ENCODE measurements at regions not wholly inside any gene's neighbourhood (a gene's known extent, or its start where the extent isn't known, plus 50 kb on each side); places are given as distances from the start of the nearest gene placed in this dataset.
A peak's percentile ranks its signal among the peaks of the same experiment; 100 is the strongest.

DNA sequence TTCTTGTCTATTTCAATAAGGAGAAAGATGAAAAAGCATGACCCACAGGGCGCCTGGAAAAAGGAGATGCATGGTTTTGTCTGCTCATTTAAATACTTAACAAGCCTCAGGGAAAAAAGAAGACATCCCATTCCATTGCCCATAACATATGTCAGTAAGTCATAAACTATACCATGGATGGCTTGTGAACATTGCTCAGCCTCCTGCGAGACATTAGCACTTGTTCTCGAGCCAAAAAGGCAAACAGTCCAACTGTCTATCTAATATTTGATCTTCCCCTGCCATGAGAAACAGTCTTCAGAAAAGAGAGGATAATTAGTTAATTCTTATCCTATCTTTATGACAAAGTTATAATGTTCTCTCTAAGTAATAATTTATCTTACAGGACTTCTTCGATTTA is 527.4 kb downstream of the HACE1 start:
- Histone ChIP-seq H3K27me3 (no peaks in the 10 kb centered on the region), H3K9me3 (no peaks in the 10 kb centered on the region), H3K4me3 (no peak overlapping the region), H3K4me1 (no peaks in the 10 kb centered on the region), H3K27ac (no peak overlapping the region), H3K36me3 (no peaks in the 10 kb centered on the region)
- no peak for TF ChIP-seq EP300 (IDR thresholded peaks at IDR 0.05)
- TF ChIP-seq POLR2A (IDR thresholded peaks at IDR 0.05) = no peak
- TF ChIP-seq, protein P1, sequence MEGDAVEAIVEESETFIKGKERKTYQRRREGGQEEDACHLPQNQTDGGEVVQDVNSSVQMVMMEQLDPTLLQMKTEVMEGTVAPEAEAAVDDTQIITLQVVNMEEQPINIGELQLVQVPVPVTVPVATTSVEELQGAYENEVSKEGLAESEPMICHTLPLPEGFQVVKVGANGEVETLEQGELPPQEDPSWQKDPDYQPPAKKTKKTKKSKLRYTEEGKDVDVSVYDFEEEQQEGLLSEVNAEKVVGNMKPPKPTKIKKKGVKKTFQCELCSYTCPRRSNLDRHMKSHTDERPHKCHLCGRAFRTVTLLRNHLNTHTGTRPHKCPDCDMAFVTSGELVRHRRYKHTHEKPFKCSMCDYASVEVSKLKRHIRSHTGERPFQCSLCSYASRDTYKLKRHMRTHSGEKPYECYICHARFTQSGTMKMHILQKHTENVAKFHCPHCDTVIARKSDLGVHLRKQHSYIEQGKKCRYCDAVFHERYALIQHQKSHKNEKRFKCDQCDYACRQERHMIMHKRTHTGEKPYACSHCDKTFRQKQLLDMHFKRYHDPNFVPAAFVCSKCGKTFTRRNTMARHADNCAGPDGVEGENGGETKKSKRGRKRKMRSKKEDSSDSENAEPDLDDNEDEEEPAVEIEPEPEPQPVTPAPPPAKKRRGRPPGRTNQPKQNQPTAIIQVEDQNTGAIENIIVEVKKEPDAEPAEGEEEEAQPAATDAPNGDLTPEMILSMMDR (IDR thresholded peaks at IDR 0.05) = no peak
- no peak for TF ChIP-seq POLR2AphosphoS5 (IDR thresholded peaks at IDR 0.05)
- 46 to 52% (median 47%) methylated on average over 4 of the region's 4 CpGs for WGBS, 5 donors
- DNase-seq = no peak
- intact Hi-C loops (cut with DNase I; ENCODE audit: low total_unique reads) = no loop called here

DNA sequence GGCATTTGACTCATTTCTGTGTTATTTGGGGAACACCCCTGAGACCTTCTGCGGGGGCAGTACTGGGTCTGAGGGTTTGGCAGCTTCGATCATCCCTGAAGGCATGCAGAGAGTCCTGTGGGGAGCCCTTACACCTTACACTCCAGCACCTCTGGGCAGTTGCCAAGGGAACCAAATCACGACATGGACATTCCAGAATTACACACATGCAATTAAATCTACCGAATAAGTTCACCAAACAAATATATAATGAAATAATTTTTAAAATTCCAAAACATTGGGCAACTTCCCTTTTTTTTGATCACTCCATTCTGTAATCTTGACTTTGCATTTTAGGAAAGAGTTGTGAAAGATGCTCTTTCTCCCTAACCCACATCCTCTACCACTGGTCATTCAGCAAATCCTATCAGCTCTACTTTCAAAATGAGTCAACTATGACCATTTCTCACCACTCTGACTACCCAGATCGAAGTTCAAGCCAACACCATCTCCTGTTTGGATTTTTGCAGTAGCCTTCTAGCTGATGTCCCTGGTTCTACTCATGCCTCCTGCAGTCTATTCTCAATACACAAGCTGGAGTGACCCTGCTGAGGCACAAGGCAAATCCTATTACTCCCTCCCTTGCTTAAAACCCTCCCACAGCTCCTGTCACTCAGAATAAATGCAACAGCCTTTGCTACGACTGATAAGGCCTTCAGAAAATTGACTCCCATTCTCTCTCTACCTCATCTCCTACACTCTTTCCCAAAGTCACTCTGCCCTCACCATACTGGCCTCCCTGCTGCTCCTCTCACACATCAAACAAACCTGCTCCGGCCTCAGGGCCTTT is 533.3 kb downstream of the HACE1 start:
- Histone ChIP-seq H3K4me3 (no peak overlapping the region), H3K4me1 (peaks cover 0 to 5% (median 0%) of the 10 kb centered on the region in 4 donors), H3K27ac (no peak overlapping the region), H3K36me3 (no peaks in the 10 kb centered on the region), H3K9me3 (no peaks in the 10 kb centered on the region), H3K27me3 (no peaks in the 10 kb centered on the region)
- TF ChIP-seq POLR2AphosphoS5 (IDR thresholded peaks at IDR 0.05) (no peak), EP300 (IDR thresholded peaks at IDR 0.05) (no peak), POLR2A (IDR thresholded peaks at IDR 0.05) (no peak)
- TF ChIP-seq, protein P1 (IDR thresholded peaks at IDR 0.05) = no peak
- DNase-seq = no peak
- WGBS, 5 donors = 55 to 66% (median 61%) methylated on average over 7 of the region's 7 CpGs
- intact Hi-C loops (cut with DNase I; ENCODE audit: low total_unique reads) = no loop called here

DNA sequence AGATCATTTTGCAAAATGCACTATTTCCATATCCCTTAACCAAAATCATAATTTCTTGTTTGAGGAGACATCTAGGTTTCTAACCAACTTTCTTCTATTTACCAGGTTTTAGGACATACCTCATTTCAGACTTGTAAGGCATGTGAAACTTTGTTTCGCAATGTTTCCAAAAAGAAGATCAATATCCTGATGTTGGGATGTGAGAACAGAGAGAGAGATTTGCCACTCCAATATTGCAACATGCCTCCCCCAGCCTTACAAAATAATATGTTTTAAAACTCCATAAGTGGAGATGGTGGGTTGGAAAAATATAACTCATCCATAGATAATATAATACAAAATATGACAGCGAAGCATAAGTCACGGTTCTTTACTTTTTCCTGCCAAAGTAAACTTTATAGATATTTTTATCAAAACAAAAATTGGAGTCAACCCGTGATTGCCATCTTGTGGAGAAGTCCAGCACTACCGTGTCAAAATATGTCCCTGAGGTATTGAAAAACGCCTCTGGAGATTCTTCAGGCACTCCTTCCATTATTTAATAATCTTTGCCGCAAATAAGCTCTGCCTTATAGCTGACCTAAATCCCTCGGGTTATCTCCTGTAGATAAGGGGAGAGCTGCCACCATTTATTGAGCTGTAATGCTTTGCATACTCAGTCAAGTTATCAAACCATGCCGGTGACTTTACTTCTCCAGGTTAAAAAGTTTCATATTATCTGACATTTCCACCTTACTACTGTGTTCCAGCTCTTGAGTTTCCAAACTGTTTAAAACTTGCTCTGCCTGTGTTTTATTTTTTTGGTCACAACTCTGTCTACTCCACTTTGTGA is 534.2 kb downstream of the HACE1 start:
- no peaks in the 10 kb centered on the region for H3K9me3 ChIP-seq
- 10 to 24% (median 15%) methylated on average over 9 of the region's 9 CpGs for WGBS, 5 donors
- DNase-seq = peak in 1 of 2 donors; percentile 50
- H3K36me3 ChIP-seq = no peaks in the 10 kb centered on the region
- H3K4me3 ChIP-seq = no peak overlapping the region
- no peak for TF ChIP-seq POLR2AphosphoS5 (IDR thresholded peaks at IDR 0.05)
- TF ChIP-seq, protein P1 (IDR thresholded peaks at IDR 0.05) = peak in 5 of 7 experiments; percentile 4 to 52 (median 26)
- peaks cover 0 to 5% (median 0%) of the 10 kb centered on the region in 4 donors for H3K4me1 ChIP-seq
- H3K27me3 ChIP-seq = no peaks in the 10 kb centered on the region
- intact Hi-C loops (cut with DNase I; ENCODE audit: low total_unique reads) = no loop called here
- H3K27ac ChIP-seq = no peak overlapping the region

DNA sequence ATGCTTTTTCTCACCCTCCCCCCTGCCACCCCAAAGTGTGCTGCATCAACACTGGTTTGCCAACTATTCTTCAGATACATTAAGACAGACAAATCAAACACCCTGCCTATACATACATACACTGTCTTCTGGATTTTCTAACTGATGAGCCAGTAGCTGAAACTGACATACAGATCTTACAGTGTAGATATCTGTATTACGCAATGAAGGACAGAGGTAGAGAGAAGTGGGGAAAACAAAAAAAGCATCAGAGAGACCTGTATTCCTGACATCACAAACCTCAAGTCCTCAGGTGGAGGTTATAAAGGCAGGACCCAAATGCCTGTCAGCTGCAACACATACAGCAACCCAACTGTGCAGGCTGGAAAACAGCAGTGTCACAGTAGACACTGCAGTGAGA is 535.4 kb downstream of the HACE1 start:
- no peak for TF ChIP-seq POLR2AphosphoS5 (IDR thresholded peaks at IDR 0.05)
- no peak for TF ChIP-seq POLR2A (IDR thresholded peaks at IDR 0.05)
- no peak for TF ChIP-seq EP300 (IDR thresholded peaks at IDR 0.05)
- TF ChIP-seq, protein P1 (IDR thresholded peaks at IDR 0.05) = no peak
- Histone ChIP-seq H3K27me3 (no peaks in the 10 kb centered on the region), H3K27ac (no peak overlapping the region), H3K36me3 (no peaks in the 10 kb centered on the region), H3K9me3 (no peaks in the 10 kb centered on the region), H3K4me3 (no peak overlapping the region), H3K4me1 (peaks cover 0 to 5% (median 0%) of the 10 kb centered on the region in 4 donors)
- intact Hi-C loops (cut with DNase I; ENCODE audit: low total_unique reads) = no loop called here
- DNase-seq = no peak
- WGBS, 5 donors = 96 to 100% (median 98%) methylated on average over 1 of the region's 1 CpG
